HUES64 (cell line): ENCODE measurements at regions not wholly inside any gene's neighbourhood (a gene's known extent, or its start where the extent isn't known, plus 50 kb on each side); places are given as distances from the start of the nearest gene placed in this dataset.

Experiments
- H3K27ac ChIP-seq: 2 replicates; pipeline ENCODE4 v1.7.0; 2013; ENCODE audit warnings: low read depth, low read length, inconsistent platforms
- H3K27me3 ChIP-seq: 2 replicates; pipeline ENCODE4 v1.6.1; 2013; ENCODE audit warnings: mild to moderate bottlenecking, low read length; ENCODE audit not compliant: insufficient read depth
- H3K36me3 ChIP-seq: 2 replicates; pipeline ENCODE4 v1.6.1; 2013; ENCODE audit warnings: mild to moderate bottlenecking, low read length; ENCODE audit not compliant: insufficient read depth
- H3K4me1 ChIP-seq: 2 replicates; pipeline ENCODE4 v1.6.1; 2013; ENCODE audit warnings: mild to moderate bottlenecking, low read length, moderate library complexity; ENCODE audit not compliant: insufficient read depth
- H3K4me3 ChIP-seq: 2 replicates; pipeline ENCODE4 v1.5.1; 2013; ENCODE audit warnings: mild to moderate bottlenecking, low read length, moderate library complexity
- H3K9ac ChIP-seq: 2 replicates; pipeline ENCODE4 v1.6.1; 2013; ENCODE audit warnings: mild to moderate bottlenecking, low read depth, low read length
- H3K9me3 ChIP-seq: 2 replicates; pipeline ENCODE4 v1.6.1; 2013; ENCODE audit warnings: low read depth, low read length; ENCODE audit not compliant: insufficient read depth
- WGBS: fragments of 150-250, 120-280 bp; methylation state at CpG from one replicate; pipeline ENCODE4 v1.1.7; 2013; ENCODE audit warnings: missing lambda C conversion rate; 5-methylcytosine and 5-hydroxymethylcytosine counted together

DNA sequence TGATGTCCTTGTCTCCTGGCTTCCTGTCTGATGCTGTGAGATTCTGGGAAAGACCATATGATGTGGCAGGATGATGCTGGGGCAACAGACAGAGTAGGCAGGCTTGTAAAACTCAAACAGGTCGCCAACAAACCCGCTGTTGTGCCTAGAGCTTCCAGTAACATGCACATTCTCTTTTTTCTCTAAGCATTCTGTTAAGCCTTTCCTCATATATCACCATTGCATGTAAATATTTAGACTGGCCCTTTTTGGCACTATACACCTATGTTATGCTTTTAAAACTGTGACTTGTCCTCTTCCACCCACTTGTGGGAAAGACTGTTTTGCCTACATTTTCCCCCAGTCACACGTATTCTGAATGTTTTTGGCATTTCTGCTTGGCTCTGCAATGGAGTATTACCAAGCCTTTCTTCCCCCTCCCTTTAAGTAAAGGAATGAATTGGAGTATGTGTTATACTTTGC, 250.4 kb upstream of the TANK start:
- H3K4me1 ChIP-seq: no peaks in the 10 kb centered on the region
- no peaks in the 10 kb centered on the region for H3K36me3 ChIP-seq
- no peak overlapping the region for H3K4me3 ChIP-seq
- no peak overlapping the region for H3K9ac ChIP-seq
- peaks cover 13% of the 10 kb centered on the region; the same call in 1 of the 2 replicates for H3K27me3 ChIP-seq
- no peaks in the 10 kb centered on the region for H3K9me3 ChIP-seq
- 97% methylated on average over 3 of the region's 3 CpGs for WGBS
- H3K27ac ChIP-seq: no peak overlapping the region

DNA sequence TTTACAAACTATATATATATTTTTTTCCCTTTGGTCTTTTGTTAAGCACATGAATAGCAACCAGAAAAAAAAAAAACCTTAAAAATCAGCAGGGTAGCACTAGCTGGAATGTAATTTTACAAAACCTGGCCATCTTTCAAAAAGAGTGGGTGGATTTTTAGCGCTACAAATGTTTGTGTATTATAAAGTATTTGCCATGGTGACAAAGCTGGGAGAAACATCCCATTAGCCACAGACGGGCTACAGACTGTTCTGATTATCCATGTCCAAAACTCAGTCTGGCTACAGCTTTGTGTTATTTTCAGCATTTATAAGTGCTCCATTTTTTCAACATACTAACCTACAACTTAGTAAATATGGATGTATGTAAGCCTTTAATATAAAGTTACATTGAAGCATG, 249.5 kb upstream of the TANK start:
- Histone ChIP-seq H3K36me3 (no peaks in the 10 kb centered on the region), H3K4me1 (no peaks in the 10 kb centered on the region), H3K27me3 (peaks cover 13% of the 10 kb centered on the region; the same call in 1 of the 2 replicates), H3K9me3 (no peaks in the 10 kb centered on the region), H3K9ac (no peak overlapping the region), H3K4me3 (no peak overlapping the region), H3K27ac (no peak overlapping the region)
- 92% methylated on average over 2 of the region's 2 CpGs for WGBS

DNA sequence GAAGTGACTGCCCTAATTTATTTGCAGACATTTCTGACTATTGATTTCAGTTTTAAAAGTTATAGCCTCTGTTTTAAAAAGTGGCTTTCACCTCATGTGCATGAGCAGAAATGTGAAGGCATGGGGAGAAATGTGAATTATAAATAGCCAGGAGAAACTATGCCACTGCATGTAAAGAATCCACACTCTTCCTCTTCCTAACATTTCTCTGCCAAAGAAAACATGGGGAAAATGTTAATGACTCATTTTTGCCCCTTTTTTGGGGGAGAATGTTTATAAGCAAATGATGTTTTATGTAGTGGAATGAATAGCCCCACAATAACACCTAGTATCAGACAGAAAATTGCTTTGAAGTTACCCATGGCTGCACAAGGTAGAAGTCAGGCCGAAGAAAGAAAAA, 249.0 kb upstream of the TANK start:
- Histone ChIP-seq H3K4me3 (no peak overlapping the region), H3K9me3 (no peaks in the 10 kb centered on the region), H3K27ac (no peak overlapping the region), H3K36me3 (no peaks in the 10 kb centered on the region), H3K27me3 (peaks cover 14% of the 10 kb centered on the region; the same call in 1 of the 2 replicates), H3K9ac (no peak overlapping the region), H3K4me1 (no peaks in the 10 kb centered on the region)
- WGBS: no CpG with 5 or more reads among the region's 1 CpG

DNA sequence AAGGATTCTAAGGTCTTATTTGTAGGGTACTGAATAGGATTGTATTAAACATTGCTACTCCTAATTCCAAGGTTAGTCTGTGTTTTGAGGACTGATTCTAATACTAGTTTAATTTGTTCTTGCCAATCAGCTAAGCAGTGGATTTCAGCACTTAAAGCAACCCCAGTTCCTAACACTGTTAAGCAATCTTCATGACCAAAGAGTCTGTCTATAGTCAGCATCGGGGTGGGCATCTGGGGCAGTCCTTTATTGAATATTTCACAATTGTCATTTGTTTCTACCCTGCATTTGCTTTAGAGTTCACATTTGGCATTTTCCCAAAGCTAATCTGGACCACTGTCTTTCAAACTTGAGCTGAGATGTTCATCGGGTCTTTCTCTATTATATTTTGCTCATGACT, 248.0 kb upstream of the TANK start:
- Histone ChIP-seq H3K36me3 (no peaks in the 10 kb centered on the region), H3K27ac (no peak overlapping the region), H3K9ac (no peak overlapping the region), H3K4me3 (no peak overlapping the region), H3K4me1 (no peaks in the 10 kb centered on the region), H3K27me3 (peaks cover 19% of the 10 kb centered on the region; the same call in 1 of the 2 replicates), H3K9me3 (no peaks in the 10 kb centered on the region)
- 96% methylated on average over 2 of the region's 2 CpGs for WGBS

DNA sequence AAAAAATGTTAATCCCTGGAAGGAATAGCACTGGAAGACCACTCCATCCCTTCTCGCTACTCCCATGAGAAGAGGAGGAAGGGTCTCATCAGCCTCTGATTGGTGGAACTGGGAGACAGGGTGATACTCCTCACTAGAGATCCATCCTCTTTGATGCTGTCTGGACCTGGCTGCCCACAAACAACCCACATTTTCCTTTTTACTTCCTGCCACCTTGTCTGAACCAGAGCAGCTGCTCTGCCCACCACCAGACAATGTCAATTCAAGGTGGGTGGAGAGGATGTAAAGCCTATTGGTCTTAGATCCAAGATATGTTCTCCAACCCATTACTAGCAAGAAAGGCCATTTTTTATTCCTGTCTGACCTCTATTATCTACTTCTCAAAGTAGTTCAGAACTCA, 246.9 kb upstream of the TANK start:
- H3K27ac ChIP-seq: no peak overlapping the region
- H3K4me3 ChIP-seq: no peak overlapping the region
- no peaks in the 10 kb centered on the region for H3K9me3 ChIP-seq
- no peaks in the 10 kb centered on the region for H3K4me1 ChIP-seq
- H3K9ac ChIP-seq: no peak overlapping the region
- H3K36me3 ChIP-seq: no peaks in the 10 kb centered on the region
- 83% methylated on average over 1 of the region's 1 CpG for WGBS
- H3K27me3 ChIP-seq: peaks cover 19% of the 10 kb centered on the region; the same call in 1 of the 2 replicates

DNA sequence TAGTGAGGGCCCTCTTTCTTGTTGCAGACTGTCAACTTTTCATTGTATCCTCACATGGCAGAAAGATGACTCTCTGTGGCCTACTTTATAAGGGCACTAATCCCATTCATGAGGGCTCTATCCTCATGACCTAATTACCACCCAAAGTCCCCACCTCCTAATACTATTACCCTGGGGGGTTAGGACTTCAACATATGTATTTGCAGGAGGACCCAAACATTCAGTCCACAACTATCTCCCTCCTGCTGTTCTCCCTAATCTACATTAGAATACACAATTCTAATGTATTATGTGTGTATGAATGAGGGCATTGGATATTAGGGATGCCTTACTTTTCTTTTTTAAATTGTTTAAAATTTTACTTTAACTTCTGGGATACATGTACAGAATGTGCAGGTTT, 246.0 kb upstream of the TANK start:
- H3K27ac ChIP-seq: no peak overlapping the region
- H3K27me3 ChIP-seq: peaks cover 19% of the 10 kb centered on the region; the same call in 1 of the 2 replicates
- H3K4me3 ChIP-seq: no peak overlapping the region
- no peaks in the 10 kb centered on the region for H3K9me3 ChIP-seq
- no peaks in the 10 kb centered on the region for H3K4me1 ChIP-seq
- H3K9ac ChIP-seq: no peak overlapping the region
- H3K36me3 ChIP-seq: no peaks in the 10 kb centered on the region

DNA sequence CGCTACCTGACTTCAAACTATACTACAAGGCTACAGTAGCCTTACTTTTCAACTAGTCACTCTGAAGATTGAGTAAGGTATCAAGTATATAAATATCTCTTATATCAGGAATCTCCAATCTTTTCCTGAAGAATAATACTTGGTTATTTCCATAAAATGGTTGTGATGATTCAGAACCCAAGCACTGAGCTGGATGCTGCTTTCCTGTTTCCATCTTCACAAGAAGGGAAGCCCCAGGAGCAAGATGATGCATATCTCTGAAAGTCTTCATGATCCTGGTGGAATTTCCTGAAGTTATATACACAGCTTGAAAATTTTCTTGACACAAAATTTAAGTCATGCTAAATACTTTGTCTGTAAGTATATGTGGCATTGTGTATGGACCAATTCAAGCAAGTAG, 243.9 kb upstream of the TANK start:
- Histone ChIP-seq H3K36me3 (no peaks in the 10 kb centered on the region), H3K9ac (no peak overlapping the region), H3K9me3 (no peaks in the 10 kb centered on the region), H3K4me1 (no peaks in the 10 kb centered on the region; the same call in 1 of the 2 replicates), H3K27me3 (peaks cover 19% of the 10 kb centered on the region; the same call in 1 of the 2 replicates), H3K27ac (no peak overlapping the region), H3K4me3 (no peak overlapping the region)
- whole genome bisulfite sequencing: no CpG with 5 or more reads among the region's 1 CpG

DNA sequence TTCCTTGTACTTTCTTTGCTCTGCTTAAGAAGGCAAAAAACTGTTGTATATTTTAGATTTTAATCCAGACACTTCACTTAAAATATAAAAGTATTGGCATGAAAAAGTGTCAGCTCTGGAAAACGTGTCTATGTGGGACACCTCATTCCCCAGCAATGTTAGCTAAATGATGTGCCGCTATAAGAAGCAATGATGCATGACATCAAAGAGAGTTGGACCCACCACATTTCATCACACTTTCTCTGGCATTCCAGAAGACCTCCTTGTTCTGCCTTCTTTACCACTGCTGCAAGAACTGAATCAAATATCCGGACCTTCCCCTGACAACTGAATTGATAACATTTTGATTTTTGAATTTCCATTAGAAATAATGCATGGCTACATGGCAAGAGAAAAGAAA, 242.4 kb upstream of the TANK start:
- Histone ChIP-seq H3K9me3 (no peaks in the 10 kb centered on the region), H3K9ac (no peak overlapping the region), H3K27me3 (peaks cover 12% of the 10 kb centered on the region; the same call in 1 of the 2 replicates), H3K4me3 (no peak overlapping the region), H3K27ac (no peak overlapping the region), H3K4me1 (no peaks in the 10 kb centered on the region; the same call in 1 of the 2 replicates), H3K36me3 (no peaks in the 10 kb centered on the region)
- 60% methylated on average over 3 of the region's 3 CpGs for WGBS

DNA sequence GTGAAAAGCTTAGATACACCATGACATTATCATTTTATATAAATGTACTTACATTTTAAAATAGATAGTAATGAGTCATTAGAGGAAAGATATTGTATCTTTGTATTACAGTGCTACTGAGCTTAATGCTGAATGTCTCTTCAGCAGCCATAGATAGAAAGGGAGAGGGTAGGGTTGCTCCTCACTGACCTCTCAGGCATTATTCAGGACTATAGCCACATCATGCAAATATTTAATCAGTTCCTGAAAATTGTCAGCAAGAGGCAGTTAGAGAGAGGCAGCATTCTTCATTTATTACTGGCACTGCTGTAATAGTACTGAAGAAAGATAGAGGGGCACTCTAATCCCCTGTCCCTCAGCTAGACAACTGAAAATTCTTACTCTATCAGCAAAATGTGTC, 242.0 kb upstream of the TANK start:
- Histone ChIP-seq H3K36me3 (no peaks in the 10 kb centered on the region), H3K9me3 (no peaks in the 10 kb centered on the region), H3K9ac (no peak overlapping the region), H3K27ac (no peak overlapping the region), H3K4me1 (no peaks in the 10 kb centered on the region; the same call in 1 of the 2 replicates), H3K4me3 (no peak overlapping the region), H3K27me3 (peaks cover 11% of the 10 kb centered on the region; the same call in 1 of the 2 replicates)

DNA sequence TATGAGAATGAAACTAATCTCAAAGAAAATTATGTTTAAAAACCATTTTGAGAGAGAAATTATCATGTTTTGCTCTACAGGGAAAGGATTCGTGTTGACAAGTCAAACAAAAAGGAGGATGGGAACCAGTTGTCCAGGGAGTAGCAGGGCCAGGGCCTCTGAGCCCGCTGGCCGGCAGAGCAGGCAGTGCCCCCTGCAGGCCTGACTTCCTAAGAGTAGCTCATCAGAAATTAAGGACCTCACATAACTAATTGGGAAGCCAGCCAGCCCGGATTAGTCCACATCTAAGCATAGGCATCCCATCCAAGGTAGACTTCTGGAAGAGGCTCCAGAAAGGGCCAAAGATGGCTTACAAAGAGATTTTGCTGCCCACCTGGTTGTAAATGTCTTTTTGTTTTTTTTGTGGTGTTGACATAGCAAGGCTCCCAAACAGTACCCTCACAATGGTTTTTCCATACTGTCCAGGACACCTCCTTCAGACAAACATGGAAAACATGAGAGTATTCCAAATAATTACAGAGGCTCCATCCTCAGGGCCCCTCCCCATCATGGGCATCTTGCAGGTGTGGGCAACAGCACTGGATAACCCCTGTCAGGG, 241.2 kb upstream of the TANK start:
- WGBS: 31% methylated on average over 4 of the region's 4 CpGs
- no peaks in the 10 kb centered on the region for H3K9me3 ChIP-seq
- H3K4me3 ChIP-seq: no peak overlapping the region
- H3K4me1 ChIP-seq: no peaks in the 10 kb centered on the region; the same call in 1 of the 2 replicates
- no peak overlapping the region for H3K27ac ChIP-seq
- no peak overlapping the region for H3K9ac ChIP-seq
- no peaks in the 10 kb centered on the region for H3K36me3 ChIP-seq
- peaks cover 6% of the 10 kb centered on the region; the same call in 1 of the 2 replicates for H3K27me3 ChIP-seq

DNA sequence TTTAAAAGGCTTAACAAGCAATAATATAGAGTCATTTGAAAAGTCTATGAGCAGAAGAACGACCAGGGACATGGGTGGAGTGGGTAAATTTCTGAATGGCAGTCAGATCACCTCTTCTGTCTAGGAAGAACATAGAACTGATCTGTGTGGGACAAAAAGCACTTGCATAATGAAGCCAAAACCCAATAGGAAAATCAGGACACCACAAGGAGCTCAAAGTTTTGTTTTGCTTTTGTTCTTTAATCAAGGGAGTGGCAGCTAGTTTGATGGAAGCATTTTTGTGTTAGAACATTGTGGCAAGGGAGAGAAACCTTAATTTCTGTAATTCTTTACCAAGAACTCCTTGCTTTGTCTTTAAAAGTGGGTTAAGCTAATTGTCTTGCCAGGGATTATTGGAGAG, 240.2 kb upstream of the TANK start:
- 100% methylated on average over 1 of the region's 1 CpG for WGBS

More for the DNA sequence above, 240.2 kb upstream of the TANK start:
- Histone ChIP-seq H3K27me3 (peaks cover 6% of the 10 kb centered on the region; the same call in 1 of the 2 replicates), H3K9me3 (no peaks in the 10 kb centered on the region), H3K9ac (no peak overlapping the region), H3K36me3 (no peaks in the 10 kb centered on the region), H3K27ac (no peak overlapping the region), H3K4me1 (peaks cover 6% of the 10 kb centered on the region), H3K4me3 (no peak overlapping the region)
